Liver (tissue), 8 donors: ENCODE measurements at regions not wholly inside any gene's neighbourhood (a gene's known extent, or its start where the extent isn't known, plus 50 kb on each side); places are given as distances from the start of the nearest gene placed in this dataset.

ENCODE experiments used
- DNase-seq: peaks from one replicate; pipeline ENCODE4 v3.0.0-alpha.2; 2017; ENCODE audit warnings: low spot score
- H3K27ac ChIP-seq, 2 donors: one replicate each; pipeline ENCODE4 v1.7.0; 2013; ENCODE audit warnings: inconsistent platforms in 2 of 2, low read length in 2 of 2, control low read depth in 1 of 2, low read depth in 1 of 2, mild to moderate bottlenecking in 1 of 2
- H3K27me3 ChIP-seq, 4 donors: one replicate each; pipeline versions ENCODE4 v1.6.1 to v1.7.0; 2013; ENCODE audit warnings: low read length in 3 of 4, inconsistent platforms in 1 of 4, mild to moderate bottlenecking in 1 of 4, moderate library complexity in 1 of 4; ENCODE audit not compliant: control insufficient read depth in 4 of 4, insufficient read depth in 4 of 4
- H3K36me3 ChIP-seq, 4 donors: one replicate each; pipeline versions ENCODE4 v1.6.1 to v1.7.0; 2013; ENCODE audit warnings: low read length in 3 of 4, mild to moderate bottlenecking in 3 of 4, low read depth in 1 of 4, moderate library complexity in 1 of 4; ENCODE audit not compliant: control insufficient read depth in 4 of 4, insufficient read depth in 3 of 4
- H3K4me1 ChIP-seq, 4 donors: one replicate each; pipeline versions ENCODE4 v1.6.1 to v1.7.0; 2013; ENCODE audit warnings: low read length in 3 of 4, mild to moderate bottlenecking in 3 of 4, moderate library complexity in 1 of 4; ENCODE audit not compliant: control insufficient read depth in 4 of 4, insufficient read depth in 4 of 4
- H3K4me3 ChIP-seq, 3 donors: one replicate each; pipeline versions ENCODE4 v1.6.1 to v1.7.0; 2013; ENCODE audit warnings: low read length in 3 of 3, control low read depth in 1 of 3, low read depth in 1 of 3, mild to moderate bottlenecking in 1 of 3
- H3K9ac ChIP-seq, 2 donors: one replicate each; pipeline ENCODE4 v1.7.0; 2013; ENCODE audit warnings: low read length in 2 of 2, mild to moderate bottlenecking in 2 of 2, moderate library complexity in 2 of 2, control low read depth in 1 of 2, low read depth in 1 of 2
- H3K9me3 ChIP-seq, 4 donors: one replicate each; pipeline versions ENCODE4 v1.6.1 to v1.7.0; 2013; ENCODE audit warnings: low read length in 3 of 4; ENCODE audit not compliant: control insufficient read depth in 4 of 4
- EGR1 ChIP-seq, 2 donors: IDR thresholded peaks; 2 replicates each; pipeline ENCODE4 v1.6.1; 2016 to 2018; ENCODE audit warnings: antibody characterized with exemption in 2 of 2, low read depth in 2 of 2
- GABPA ChIP-seq, 2 donors: IDR thresholded peaks in 1 of 2; conservative IDR thresholded peaks in 1 of 2; 2 replicates each; pipeline ENCODE4 v1.6.1; 2016; ENCODE audit warnings: antibody characterized with exemption in 2 of 2, mild to moderate bottlenecking in 1 of 2, moderate library complexity in 1 of 2
- NR2F2 ChIP-seq: IDR thresholded peaks from 2 replicates; pipeline ENCODE4 v1.6.1; 2016; ENCODE audit warnings: antibody characterized with exemption
- RAD21 ChIP-seq, 2 donors: IDR thresholded peaks; 2 replicates each; pipeline ENCODE4 v1.6.1; 2016; ENCODE audit warnings: antibody characterized with exemption in 2 of 2, mild to moderate bottlenecking in 2 of 2
- RXRA ChIP-seq, 2 donors: IDR thresholded peaks; 2 replicates each; pipeline ENCODE4 v1.6.1; 2017 to 2018; ENCODE audit warnings: antibody characterized with exemption in 2 of 2, mild to moderate bottlenecking in 1 of 2
- SP1 ChIP-seq: IDR thresholded peaks from 2 replicates; pipeline ENCODE4 v1.6.1; 2018; ENCODE audit warnings: antibody characterized with exemption, mild to moderate bottlenecking
- TAF1 ChIP-seq: conservative IDR thresholded peaks from 2 replicates; pipeline ENCODE4 v1.6.1; 2016; ENCODE audit warnings: antibody characterized with exemption, mild to moderate bottlenecking
- WGBS: extraction: QIAGEN DNeasy Blood & Tissue Kit; methylation state at CpG from one replicate; pipeline ENCODE4 v1.1.7; 2013; 5-methylcytosine and 5-hydroxymethylcytosine counted together
- TF ChIP-seq, protein P1 (sequence below): IDR thresholded peaks from 2 replicates; pipeline ENCODE4 v1.6.1; 2016; ENCODE audit warnings: antibody characterized with exemption
- TF ChIP-seq, protein P2 (sequence below): IDR thresholded peaks from 2 replicates; pipeline ENCODE4 v1.6.1; 2016; ENCODE audit warnings: antibody characterized with exemption
- TF ChIP-seq, protein P3 (sequence below): fragments of 150-350 bp; IDR thresholded peaks from 2 replicates; pipeline ENCODE4 v1.5.1; 2017; ENCODE audit warnings: improper control_type of control experiment, low read depth, low read length; ENCODE audit not compliant: missing input control
- TF ChIP-seq, protein P4 (sequence below): IDR thresholded peaks from 2 replicates; pipeline ENCODE4 v1.6.1; 2016; ENCODE audit warnings: antibody characterized with exemption
- donor health status: healthy.
- donor health status: healthy.
- donor health status: healthy.
- donor health status: healthy.
- donor health status: healthy.

DNA sequence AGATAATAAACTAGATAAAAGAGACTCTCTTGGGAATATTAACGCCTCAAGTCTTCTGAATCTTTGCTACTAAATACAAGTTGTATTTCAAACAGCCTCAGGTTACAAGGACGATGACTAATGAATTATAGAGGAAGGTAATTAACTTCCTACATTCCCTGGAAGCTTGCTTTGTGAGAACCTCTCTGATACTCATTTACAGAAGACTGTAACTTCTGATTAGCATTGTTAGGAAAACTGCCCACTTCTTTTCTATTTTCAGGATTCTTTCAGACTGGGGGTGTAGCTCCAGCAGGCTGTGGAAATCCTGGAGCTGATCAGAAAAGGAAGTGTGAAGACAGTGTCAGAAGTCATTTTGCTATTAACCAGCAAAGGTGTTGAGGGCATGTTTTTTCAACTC, 316.7 kb upstream of the NPSR1 start (continued):
- TF ChIP-seq, protein P1, sequence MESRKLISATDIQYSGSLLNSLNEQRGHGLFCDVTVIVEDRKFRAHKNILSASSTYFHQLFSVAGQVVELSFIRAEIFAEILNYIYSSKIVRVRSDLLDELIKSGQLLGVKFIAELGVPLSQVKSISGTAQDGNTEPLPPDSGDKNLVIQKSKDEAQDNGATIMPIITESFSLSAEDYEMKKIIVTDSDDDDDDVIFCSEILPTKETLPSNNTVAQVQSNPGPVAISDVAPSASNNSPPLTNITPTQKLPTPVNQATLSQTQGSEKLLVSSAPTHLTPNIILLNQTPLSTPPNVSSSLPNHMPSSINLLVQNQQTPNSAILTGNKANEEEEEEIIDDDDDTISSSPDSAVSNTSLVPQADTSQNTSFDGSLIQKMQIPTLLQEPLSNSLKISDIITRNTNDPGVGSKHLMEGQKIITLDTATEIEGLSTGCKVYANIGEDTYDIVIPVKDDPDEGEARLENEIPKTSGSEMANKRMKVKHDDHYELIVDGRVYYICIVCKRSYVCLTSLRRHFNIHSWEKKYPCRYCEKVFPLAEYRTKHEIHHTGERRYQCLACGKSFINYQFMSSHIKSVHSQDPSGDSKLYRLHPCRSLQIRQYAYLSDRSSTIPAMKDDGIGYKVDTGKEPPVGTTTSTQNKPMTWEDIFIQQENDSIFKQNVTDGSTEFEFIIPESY = no peak
- TF ChIP-seq SP1 (no peak), NR2F2 (no peak), TAF1 (no peak), GABPA (IDR thresholded peaks at IDR 0.05 in 1 of 2, conservative IDR thresholded peaks at IDR 0.05 in 1 of 2) (no peak), EGR1 (IDR thresholded peaks at IDR 0.05; ENCODE audit: low read depth in 2 of 2) (no peak), RXRA (IDR thresholded peaks at IDR 0.05) (no peak)
- TF ChIP-seq, protein P2, sequence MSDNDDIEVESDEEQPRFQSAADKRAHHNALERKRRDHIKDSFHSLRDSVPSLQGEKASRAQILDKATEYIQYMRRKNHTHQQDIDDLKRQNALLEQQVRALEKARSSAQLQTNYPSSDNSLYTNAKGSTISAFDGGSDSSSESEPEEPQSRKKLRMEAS = no peak

DNA sequence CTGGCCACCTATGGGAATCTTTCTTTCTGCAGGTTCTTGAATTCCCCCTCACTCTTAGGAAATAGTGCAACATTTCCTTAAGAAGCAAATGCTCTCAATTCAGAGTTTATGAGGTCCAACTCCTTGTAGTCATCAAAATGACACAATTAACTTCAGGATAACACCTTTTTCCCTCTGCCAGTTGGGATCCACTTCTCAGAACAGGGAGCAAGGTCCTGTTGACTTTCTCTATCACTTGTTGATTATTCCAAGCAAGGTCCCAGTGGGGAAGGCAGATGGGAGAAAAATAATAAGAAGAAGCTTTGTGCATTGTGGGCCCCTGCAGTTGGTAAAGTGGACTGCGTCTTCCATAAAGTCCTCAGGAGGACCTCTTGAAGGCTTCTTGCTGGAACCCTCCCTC, 315.6 kb upstream of the NPSR1 start:
- Histone ChIP-seq H3K4me1 (no peaks in the 10 kb centered on the region), H3K27ac (no peak overlapping the region), H3K9me3 (no peaks in the 10 kb centered on the region), H3K4me3 (no peak overlapping the region), H3K27me3 (no peaks in the 10 kb centered on the region), H3K36me3 (no peaks in the 10 kb centered on the region), H3K9ac (no peak overlapping the region)
- DNase-seq = no peak
- 94% methylated on average over 1 of the region's 1 CpG for WGBS
- TF ChIP-seq, protein P3, sequence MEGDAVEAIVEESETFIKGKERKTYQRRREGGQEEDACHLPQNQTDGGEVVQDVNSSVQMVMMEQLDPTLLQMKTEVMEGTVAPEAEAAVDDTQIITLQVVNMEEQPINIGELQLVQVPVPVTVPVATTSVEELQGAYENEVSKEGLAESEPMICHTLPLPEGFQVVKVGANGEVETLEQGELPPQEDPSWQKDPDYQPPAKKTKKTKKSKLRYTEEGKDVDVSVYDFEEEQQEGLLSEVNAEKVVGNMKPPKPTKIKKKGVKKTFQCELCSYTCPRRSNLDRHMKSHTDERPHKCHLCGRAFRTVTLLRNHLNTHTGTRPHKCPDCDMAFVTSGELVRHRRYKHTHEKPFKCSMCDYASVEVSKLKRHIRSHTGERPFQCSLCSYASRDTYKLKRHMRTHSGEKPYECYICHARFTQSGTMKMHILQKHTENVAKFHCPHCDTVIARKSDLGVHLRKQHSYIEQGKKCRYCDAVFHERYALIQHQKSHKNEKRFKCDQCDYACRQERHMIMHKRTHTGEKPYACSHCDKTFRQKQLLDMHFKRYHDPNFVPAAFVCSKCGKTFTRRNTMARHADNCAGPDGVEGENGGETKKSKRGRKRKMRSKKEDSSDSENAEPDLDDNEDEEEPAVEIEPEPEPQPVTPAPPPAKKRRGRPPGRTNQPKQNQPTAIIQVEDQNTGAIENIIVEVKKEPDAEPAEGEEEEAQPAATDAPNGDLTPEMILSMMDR = no peak
- TF ChIP-seq, protein P1 = no peak
- TF ChIP-seq RAD21 (IDR thresholded peaks at IDR 0.05) (no peak), TAF1 (no peak)

DNA sequence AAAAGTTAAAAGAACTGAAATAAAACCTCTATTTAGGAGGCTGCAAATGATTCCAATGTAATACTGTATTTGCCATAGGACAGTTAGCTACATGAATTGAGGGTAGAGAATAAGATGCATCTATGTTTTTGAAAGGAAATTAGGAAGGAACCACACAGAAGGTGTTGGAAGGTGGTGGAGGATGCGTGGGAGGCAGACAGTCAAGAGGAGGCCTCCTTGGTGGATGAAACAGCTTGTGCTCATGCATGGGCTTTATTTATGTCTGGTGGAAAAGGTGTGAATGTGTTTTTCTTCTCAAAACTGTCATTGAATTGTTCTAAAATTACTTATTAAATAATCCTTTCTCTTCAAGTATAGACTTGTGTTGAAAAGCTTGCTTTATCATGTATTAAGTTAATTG, 314.4 kb upstream of the NPSR1 start:
- H3K9ac ChIP-seq = no peak overlapping the region
- H3K27ac ChIP-seq = no peak overlapping the region
- no peaks in the 10 kb centered on the region for H3K36me3 ChIP-seq
- no peak overlapping the region for H3K4me3 ChIP-seq
- no peaks in the 10 kb centered on the region for H3K9me3 ChIP-seq
- 92% methylated on average over 1 of the region's 1 CpG for WGBS
- TF ChIP-seq, protein P2 = no peak
- TF ChIP-seq, protein P1 = no peak
- TF ChIP-seq EGR1 (IDR thresholded peaks at IDR 0.05; ENCODE audit: low read depth in 2 of 2) = no peak
- TF ChIP-seq, protein P4, sequence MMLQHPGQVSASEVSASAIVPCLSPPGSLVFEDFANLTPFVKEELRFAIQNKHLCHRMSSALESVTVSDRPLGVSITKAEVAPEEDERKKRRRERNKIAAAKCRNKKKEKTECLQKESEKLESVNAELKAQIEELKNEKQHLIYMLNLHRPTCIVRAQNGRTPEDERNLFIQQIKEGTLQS = no peak
- no peak for TF ChIP-seq NR2F2
- TF ChIP-seq, protein P3 = no peak
- no peak for TF ChIP-seq TAF1
- DNase-seq = no peak
- H3K4me1 ChIP-seq = no peaks in the 10 kb centered on the region
- H3K27me3 ChIP-seq = no peaks in the 10 kb centered on the region
